ENCODE measurements at regions not wholly inside any gene's neighbourhood (a gene's known extent, or its start where the extent isn't known, plus 50 kb on each side); places are given as distances from the start of the nearest gene placed in this dataset.

DNA sequence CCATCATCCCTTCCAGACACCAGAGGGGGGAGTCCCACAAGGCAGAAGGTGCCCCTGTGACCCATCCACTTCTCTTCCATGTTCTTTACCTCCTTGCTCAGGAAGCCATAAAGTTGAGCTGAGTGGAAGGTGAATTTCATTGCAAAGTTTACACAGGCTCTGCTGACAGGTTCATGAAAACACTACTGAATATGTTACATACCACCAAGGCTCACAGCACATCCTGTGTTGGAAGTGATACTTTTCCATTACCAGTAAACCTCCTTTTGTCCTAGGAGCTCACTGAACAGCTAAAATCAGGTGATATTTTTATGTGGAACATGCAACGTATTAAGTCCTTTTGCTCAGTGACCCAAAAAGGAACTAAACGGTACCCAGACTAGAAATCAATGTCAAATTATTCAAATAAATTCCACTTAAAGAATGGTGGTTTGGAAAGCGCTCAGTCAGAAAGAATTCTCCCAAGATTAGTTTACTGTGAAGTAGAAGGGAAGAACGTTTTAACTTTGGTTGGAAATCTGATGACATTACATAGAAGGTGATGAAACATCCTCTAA lies 196.2 kb upstream of the NUDT4 start:
- POLR2A ChIA-PET: no interaction called here
- no peaks in the 10 kb centered on the region for H3K4me1 ChIP-seq (ENCODE audit: control insufficient read depth, insufficient read depth, low read length)
- CTCF ChIA-PET: interaction anchor here (0.9 kb wide), 1 partner anchor 920 kb away, joined by 5 read pairs; no protein-coding TSS in a partner anchor
- no peak overlapping the region for H3K27ac ChIP-seq (ENCODE audit: extremely low read depth, low read depth, low read length)
- no peak overlapping the region for H3K4me3 ChIP-seq (ENCODE audit: low read depth, low read length)
- no peaks in the 10 kb centered on the region for H3K36me3 ChIP-seq (ENCODE audit: control insufficient read depth in 2 of 2, insufficient read depth in 1 of 2, low read length in 2 of 2)
- no peaks in the 10 kb centered on the region for H3K9me3 ChIP-seq (ENCODE audit: control insufficient read depth, insufficient read depth, low read depth, low read length)
- TF ChIP-seq ZNF138 (tag by site-specific recombination; IDR thresholded peaks at IDR 0.05; ENCODE audit: borderline replicate concordance) (no peak), ZNF768 (tag by site-specific recombination; IDR thresholded peaks at IDR 0.05) (no peak), ZBTB21 (tag by site-specific recombination; IDR thresholded peaks at IDR 0.05) (no peak), ZBTB8A (tag by site-specific recombination; IDR thresholded peaks at IDR 0.05) (no peak), ZNF544 (tag by site-specific recombination; IDR thresholded peaks at IDR 0.05) (no peak), ZNF830 (tag by site-specific recombination; IDR thresholded peaks at IDR 0.05; ENCODE audit: low read depth) (no peak), PRDM1 (tag by site-specific recombination; IDR thresholded peaks at IDR 0.05) (no peak), ZNF626 (tag by site-specific recombination; IDR thresholded peaks at IDR 0.05) (no peak), ZNF776 (tag by site-specific recombination; IDR thresholded peaks at IDR 0.05; ENCODE audit: borderline replicate concordance) (no peak), SCRT1 (tag by site-specific recombination; IDR thresholded peaks at IDR 0.05; ENCODE audit: borderline replicate concordance) (no peak), RBAK (tag by site-specific recombination; IDR thresholded peaks at IDR 0.05) (no peak), ZNF223 (tag by site-specific recombination; IDR thresholded peaks at IDR 0.05) (no peak), ZNF157 (tag by site-specific recombination; IDR thresholded peaks at IDR 0.05) (no peak)

DNA sequence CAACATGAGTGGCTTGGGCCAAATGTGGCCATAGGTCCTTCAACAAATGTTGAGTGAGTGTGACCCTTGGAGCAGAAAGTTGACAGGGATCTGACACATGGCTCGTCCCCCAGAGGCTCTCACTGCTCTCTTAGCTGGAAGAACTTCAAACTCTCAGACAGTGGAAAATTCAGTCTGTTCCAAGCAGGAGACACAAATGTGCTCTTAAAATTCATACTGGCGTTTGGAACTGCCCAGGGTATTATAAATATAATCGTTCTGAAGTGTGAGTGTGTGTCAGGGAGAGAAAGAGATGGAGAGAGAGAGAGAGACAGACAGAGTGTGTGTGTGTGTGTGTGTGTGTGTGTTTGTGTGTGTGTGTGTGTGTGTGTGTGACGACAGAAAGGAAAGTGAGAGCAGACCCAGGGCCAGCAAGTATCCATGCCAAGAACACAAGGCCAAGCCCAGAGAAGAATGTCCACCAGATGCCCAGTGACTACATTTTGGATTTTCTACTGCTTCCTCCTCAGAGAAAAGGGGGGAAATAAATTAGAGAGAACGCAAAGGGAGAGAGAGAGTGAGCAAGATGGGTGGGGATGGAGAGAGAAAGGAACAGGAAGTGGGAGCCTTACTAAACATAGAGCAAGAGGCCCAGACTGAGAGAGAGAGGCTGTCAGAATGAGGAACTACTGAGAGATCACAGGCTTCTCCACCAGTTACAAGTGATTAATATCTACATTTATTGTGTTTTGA lies 193.6 kb upstream of the NUDT4 start:
- Histone ChIP-seq H3K4me1 (ENCODE audit: control insufficient read depth, insufficient read depth, low read length) (no peaks in the 10 kb centered on the region), H3K9me3 (ENCODE audit: control insufficient read depth, insufficient read depth, low read depth, low read length) (no peaks in the 10 kb centered on the region), H3K36me3 (ENCODE audit: control insufficient read depth in 2 of 2, insufficient read depth in 1 of 2, low read length in 2 of 2) (no peaks in the 10 kb centered on the region), H3K27ac (ENCODE audit: extremely low read depth, low read depth, low read length) (no peak overlapping the region), H3K4me3 (ENCODE audit: low read depth, low read length) (no peak overlapping the region)
- ChIA-PET CTCF (no interaction called here), POLR2A (no interaction called here)
- TF ChIP-seq, protein P1, sequence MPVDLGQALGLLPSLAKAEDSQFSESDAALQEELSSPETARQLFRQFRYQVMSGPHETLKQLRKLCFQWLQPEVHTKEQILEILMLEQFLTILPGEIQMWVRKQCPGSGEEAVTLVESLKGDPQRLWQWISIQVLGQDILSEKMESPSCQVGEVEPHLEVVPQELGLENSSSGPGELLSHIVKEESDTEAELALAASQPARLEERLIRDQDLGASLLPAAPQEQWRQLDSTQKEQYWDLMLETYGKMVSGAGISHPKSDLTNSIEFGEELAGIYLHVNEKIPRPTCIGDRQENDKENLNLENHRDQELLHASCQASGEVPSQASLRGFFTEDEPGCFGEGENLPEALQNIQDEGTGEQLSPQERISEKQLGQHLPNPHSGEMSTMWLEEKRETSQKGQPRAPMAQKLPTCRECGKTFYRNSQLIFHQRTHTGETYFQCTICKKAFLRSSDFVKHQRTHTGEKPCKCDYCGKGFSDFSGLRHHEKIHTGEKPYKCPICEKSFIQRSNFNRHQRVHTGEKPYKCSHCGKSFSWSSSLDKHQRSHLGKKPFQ (tag by site-specific recombination; IDR thresholded peaks at IDR 0.05): no peak
- peak; percentile 50 for TF ChIP-seq ZSCAN4 (tag by site-specific recombination; IDR thresholded peaks at IDR 0.05)

- H3K27ac ChIP-seq (ENCODE audit: extremely low read depth, low read depth, low read length): no peak overlapping the region
- POLR2A ChIA-PET: no interaction called here
- CTCF ChIA-PET: no interaction called here
- no peaks in the 10 kb centered on the region for H3K4me1 ChIP-seq (ENCODE audit: control insufficient read depth, insufficient read depth, low read length)
- TF ChIP-seq YY2 (tag by site-specific recombination; IDR thresholded peaks at IDR 0.05): no peak
- no peaks in the 10 kb centered on the region for H3K9me3 ChIP-seq (ENCODE audit: control insufficient read depth, insufficient read depth, low read depth, low read length)
- no peaks in the 10 kb centered on the region for H3K36me3 ChIP-seq (ENCODE audit: control insufficient read depth in 2 of 2, insufficient read depth in 1 of 2, low read length in 2 of 2)
- H3K4me3 ChIP-seq (ENCODE audit: low read depth, low read length): no peak overlapping the region
Observed at GRCh38 chr12:93184672-93185368, 192.9 kb upstream of the NUDT4 start.

Measured in HEK293 (cell line).